ENCODE measurements at regions not wholly inside any gene's neighbourhood (a gene's known extent, or its start where the extent isn't known, plus 50 kb on each side); places are given as distances from the start of the nearest gene placed in this dataset.
A peak's percentile ranks its signal among the peaks of the same experiment; 100 is the strongest.

GRCh38 chr13:44739120-44739519 lies 163.0 kb upstream of the TSC22D1 start:
- TF ChIP-seq GATA3 (IDR thresholded peaks at IDR 0.05; ENCODE audit: low read depth, low read length) (no peak), GATA2 (IDR thresholded peaks at IDR 0.05; ENCODE audit: low read depth, low read length) (no peak)

- TF ChIP-seq GATA3 (IDR thresholded peaks at IDR 0.05; ENCODE audit: low read depth, low read length) (no peak), GATA2 (IDR thresholded peaks at IDR 0.05; ENCODE audit: low read depth, low read length) (no peak)
Observed at GRCh38 chr13:44738463-44738862, 162.3 kb upstream of the TSC22D1 start.

GRCh38 chr13:44735806-44736205 lies 159.7 kb upstream of the TSC22D1 start:
- TF ChIP-seq GATA3 (IDR thresholded peaks at IDR 0.05; ENCODE audit: low read depth, low read length) (no peak), GATA2 (IDR thresholded peaks at IDR 0.05; ENCODE audit: low read depth, low read length) (no peak)

- TF ChIP-seq GATA2 (IDR thresholded peaks at IDR 0.05; ENCODE audit: low read depth, low read length): peak; percentile 53
- no peak for TF ChIP-seq GATA3 (IDR thresholded peaks at IDR 0.05; ENCODE audit: low read depth, low read length)
Observed at GRCh38 chr13:44734201-44734707, 158.1 kb upstream of the TSC22D1 start.

- TF ChIP-seq GATA2 (IDR thresholded peaks at IDR 0.05; ENCODE audit: low read depth, low read length): no peak
- no peak for TF ChIP-seq GATA3 (IDR thresholded peaks at IDR 0.05; ENCODE audit: low read depth, low read length)
Observed at GRCh38 chr13:44732503-44733098, 156.5 kb upstream of the TSC22D1 start.

- TF ChIP-seq GATA2 (IDR thresholded peaks at IDR 0.05; ENCODE audit: low read depth, low read length) (no peak), GATA3 (IDR thresholded peaks at IDR 0.05; ENCODE audit: low read depth, low read length) (no peak)
Observed at GRCh38 chr13:44730851-44731250, 154.7 kb upstream of the TSC22D1 start.

GRCh38 chr13:44730099-44730498 lies 154.0 kb upstream of the TSC22D1 start:
- TF ChIP-seq GATA3 (IDR thresholded peaks at IDR 0.05; ENCODE audit: low read depth, low read length) (no peak), GATA2 (IDR thresholded peaks at IDR 0.05; ENCODE audit: low read depth, low read length) (no peak)

- TF ChIP-seq GATA3 (IDR thresholded peaks at IDR 0.05; ENCODE audit: low read depth, low read length) (no peak), GATA2 (IDR thresholded peaks at IDR 0.05; ENCODE audit: low read depth, low read length) (no peak)
Observed at GRCh38 chr13:44726778-44727177, 150.6 kb upstream of the TSC22D1 start.

- no peak for TF ChIP-seq GATA2 (IDR thresholded peaks at IDR 0.05; ENCODE audit: low read depth, low read length)
- no peak for TF ChIP-seq GATA3 (IDR thresholded peaks at IDR 0.05; ENCODE audit: low read depth, low read length)
Observed at GRCh38 chr13:44726214-44726613, 150.1 kb upstream of the TSC22D1 start.

- no peak for TF ChIP-seq GATA2 (IDR thresholded peaks at IDR 0.05; ENCODE audit: low read depth, low read length)
- no peak for TF ChIP-seq GATA3 (IDR thresholded peaks at IDR 0.05; ENCODE audit: low read depth, low read length)
Observed at GRCh38 chr13:44719857-44720671, 143.9 kb upstream of the TSC22D1 start.

- TF ChIP-seq GATA3 (IDR thresholded peaks at IDR 0.05; ENCODE audit: low read depth, low read length): no peak
- no peak for TF ChIP-seq GATA2 (IDR thresholded peaks at IDR 0.05; ENCODE audit: low read depth, low read length)
Observed at GRCh38 chr13:44718467-44718866, 142.3 kb upstream of the TSC22D1 start.

GRCh38 chr13:44715287-44716230 lies 139.4 kb upstream of the TSC22D1 start:
- TF ChIP-seq GATA3 (IDR thresholded peaks at IDR 0.05; ENCODE audit: low read depth, low read length): peak; percentile 53; the same call in 1 of the 2 replicates
- peak; percentile 52 for TF ChIP-seq GATA2 (IDR thresholded peaks at IDR 0.05; ENCODE audit: low read depth, low read length)

GRCh38 chr13:44713788-44714469 lies 137.8 kb upstream of the TSC22D1 start:
- no peak for TF ChIP-seq GATA2 (IDR thresholded peaks at IDR 0.05; ENCODE audit: low read depth, low read length)
- TF ChIP-seq GATA3 (IDR thresholded peaks at IDR 0.05; ENCODE audit: low read depth, low read length): no peak

All from SH-SY5Y (cell line).